ENCODE measurements at regions not wholly inside any gene's neighbourhood (a gene's known extent, or its start where the extent isn't known, plus 50 kb on each side); places are given as distances from the start of the nearest gene placed in this dataset.

DNA sequence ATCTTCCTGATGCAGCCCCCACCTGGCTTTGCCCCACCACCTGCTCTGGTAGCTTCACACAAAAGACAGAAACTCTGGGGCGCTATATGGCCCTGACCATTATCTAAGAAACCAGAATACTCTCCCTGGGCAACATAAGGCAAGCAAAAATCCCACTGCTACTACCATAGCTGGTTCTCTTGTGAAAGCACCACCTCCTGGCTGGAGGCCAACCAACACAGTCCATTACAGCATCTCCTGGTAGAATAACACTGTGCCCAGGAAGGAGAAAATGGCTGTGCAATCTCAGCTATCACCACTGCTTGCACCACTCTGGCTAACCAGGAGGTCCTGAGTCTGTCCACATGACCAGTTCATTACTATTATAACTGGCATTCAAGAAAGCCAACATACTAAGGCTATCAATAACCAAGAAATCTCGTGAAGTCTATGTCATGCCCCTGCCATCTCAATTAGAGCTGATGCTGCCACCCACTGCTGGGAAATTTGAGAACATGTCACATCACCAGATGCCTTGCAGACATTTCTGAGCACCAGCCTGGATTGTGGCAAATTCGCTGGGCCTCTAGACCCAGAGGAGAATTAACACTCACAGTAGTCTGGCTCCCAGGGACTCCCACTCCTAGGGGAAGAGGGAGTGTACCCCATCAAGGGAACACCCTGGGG lies 1114.8 kb downstream of the ROBO2 start:
- H3K79me2 ChIP-seq (ENCODE audit: control insufficient read depth, insufficient read depth, low read length): no peaks in the 10 kb centered on the region
- H3K9ac ChIP-seq (ENCODE audit: control insufficient read depth, extremely low read depth, insufficient read depth, low read length): no peak overlapping the region
- dilution Hi-C loops (cut with MboI; ENCODE audit: extremely low pct_ligation_motif_present, low sequenced_read_pairs): no loop called here
- H3K9me1 ChIP-seq (ENCODE audit: control insufficient read depth, extremely low read depth, insufficient read depth, low read length): no peaks in the 10 kb centered on the region
- DNase-seq (ENCODE audit: low read depth, low spot score) (no peak), FAIRE-seq (no peak)
- H3K4me1 ChIP-seq (ENCODE audit: control insufficient read depth, extremely low read depth, insufficient read depth, low read length): no peaks in the 10 kb centered on the region
- TF ChIP-seq EZH2 (IDR thresholded peaks at IDR 0.05; ENCODE audit: low read length) (no peak), CTCF (optimal IDR thresholded peaks at IDR 0.05 in 1 of 3, IDR thresholded peaks at IDR 0.05 in 1 of 3, conservative IDR thresholded peaks at IDR 0.05 in 1 of 3; ENCODE audit: extremely low read depth in 1 of 3, insufficient read depth in 2 of 3, low read length in 3 of 3) (peak in 1 of 3 experiments; percentile 0)
- H3K9me3 ChIP-seq (ENCODE audit: control insufficient read depth, low read depth, low read length): no peaks in the 10 kb centered on the region
- no peaks in the 10 kb centered on the region for H3K27me3 ChIP-seq (ENCODE audit: control insufficient read depth, extremely low read depth, insufficient read depth, low read length)
- no peaks in the 10 kb centered on the region for H4K20me1 ChIP-seq (ENCODE audit: control insufficient read depth, extremely low read depth, insufficient read depth, low read length)
- no peak overlapping the region for H3K4me3 ChIP-seq (ENCODE audit: control insufficient read depth in 2 of 3, extremely low read depth in 1 of 3, insufficient read depth in 2 of 3, low read depth in 1 of 3, low read length in 3 of 3)
- no peak overlapping the region for H2AFZ ChIP-seq (ENCODE audit: control insufficient read depth, low read length)
- H3K36me3 ChIP-seq (ENCODE audit: control insufficient read depth in 2 of 2, extremely low read depth in 1 of 2, insufficient read depth in 2 of 2, low read length in 2 of 2): no peaks in the 10 kb centered on the region
- no peak overlapping the region for H3K4me2 ChIP-seq (ENCODE audit: control insufficient read depth, extremely low read depth, insufficient read depth, low read depth, low read length)
- H3K27ac ChIP-seq (ENCODE audit: control insufficient read depth, insufficient read depth, low read length): no peak overlapping the region

- FAIRE-seq (no peak), DNase-seq (ENCODE audit: low read depth, low spot score) (no peak)
- no peak for TF ChIP-seq EZH2 (IDR thresholded peaks at IDR 0.05; ENCODE audit: low read length)
- no peak for TF ChIP-seq CTCF (optimal IDR thresholded peaks at IDR 0.05 in 1 of 3, IDR thresholded peaks at IDR 0.05 in 1 of 3, conservative IDR thresholded peaks at IDR 0.05 in 1 of 3; ENCODE audit: extremely low read depth in 1 of 3, insufficient read depth in 2 of 3, low read length in 3 of 3)
- dilution Hi-C loops (cut with MboI; ENCODE audit: extremely low pct_ligation_motif_present, low sequenced_read_pairs): no loop called here
- Histone ChIP-seq H3K27me3 (ENCODE audit: control insufficient read depth, extremely low read depth, insufficient read depth, low read length) (no peaks in the 10 kb centered on the region), H3K9me1 (ENCODE audit: control insufficient read depth, extremely low read depth, insufficient read depth, low read length) (no peaks in the 10 kb centered on the region), H3K9ac (ENCODE audit: control insufficient read depth, extremely low read depth, insufficient read depth, low read length) (no peak overlapping the region), H2AFZ (ENCODE audit: control insufficient read depth, low read length) (no peak overlapping the region), H3K9me3 (ENCODE audit: control insufficient read depth, low read depth, low read length) (no peaks in the 10 kb centered on the region), H3K4me2 (ENCODE audit: control insufficient read depth, extremely low read depth, insufficient read depth, low read depth, low read length) (no peak overlapping the region), H3K27ac (ENCODE audit: control insufficient read depth, insufficient read depth, low read length) (no peak overlapping the region), H3K4me3 (ENCODE audit: control insufficient read depth in 2 of 3, extremely low read depth in 1 of 3, insufficient read depth in 2 of 3, low read depth in 1 of 3, low read length in 3 of 3) (no peak overlapping the region), H3K79me2 (ENCODE audit: control insufficient read depth, insufficient read depth, low read length) (no peaks in the 10 kb centered on the region), H3K36me3 (ENCODE audit: control insufficient read depth in 2 of 2, extremely low read depth in 1 of 2, insufficient read depth in 2 of 2, low read length in 2 of 2) (no peaks in the 10 kb centered on the region), H4K20me1 (ENCODE audit: control insufficient read depth, extremely low read depth, insufficient read depth, low read length) (no peaks in the 10 kb centered on the region), H3K4me1 (ENCODE audit: control insufficient read depth, extremely low read depth, insufficient read depth, low read length) (no peaks in the 10 kb centered on the region)
These were observed 1121.8 kb downstream of the ROBO2 start for GRCh38 chr3:78161736-78162135.

All from keratinocyte (primary cell).